GM12891 (cell line): ENCODE measurements at regions not wholly inside any gene's neighbourhood (a gene's known extent, or its start where the extent isn't known, plus 50 kb on each side); places are given as distances from the start of the nearest gene placed in this dataset.

Experiments
- DNase-seq: peaks from one replicate; pipeline ENCODE4 v3.0.0; 2011; ENCODE audit warnings: low spot score; ENCODE audit not compliant: insufficient read length
- FAIRE-seq: peaks from 2 replicates; lab custom pipeline; 2011; peaks lifted over from hg19 to GRCh38; lab: Jason Lieb, UNC
- PAX5 ChIP-seq: IDR thresholded peaks from 2 replicates; pipeline ENCODE4 v1.6.1; 2011; ENCODE audit warnings: low read length, moderate library complexity, mild to moderate bottlenecking; ENCODE audit not compliant: insufficient read depth, severe bottlenecking
- POLR2A ChIP-seq: IDR thresholded peaks from 2 replicates; pipeline ENCODE4 v1.6.1; 2011; ENCODE audit warnings: low read depth, low read length, control low read depth
- POLR2AphosphoS5 ChIP-seq: IDR thresholded peaks from 2 replicates; pipeline ENCODE4 v1.6.1; 2011; ENCODE audit warnings: low read depth, low read length, control low read depth
- POU2F2 ChIP-seq: IDR thresholded peaks from 2 replicates; pipeline ENCODE4 v1.6.1; 2011; ENCODE audit warnings: low read depth, mild to moderate bottlenecking, control low read depth, low read length, moderate library complexity
- SPI1 ChIP-seq: IDR thresholded peaks from 2 replicates; pipeline ENCODE4 v1.6.1; 2011; ENCODE audit warnings: low read depth, low read length, control low read depth
- TAF1 ChIP-seq: IDR thresholded peaks from 2 replicates; pipeline ENCODE4 v1.6.1; 2011; ENCODE audit warnings: low read depth, low read length, control low read depth

GRCh38 chr6:165940366-165940765 is 227.3 kb downstream of the TBXT start:
- TF ChIP-seq PAX5 = no peak
- no peak for TF ChIP-seq SPI1
- TF ChIP-seq POLR2AphosphoS5 = no peak
- TF ChIP-seq TAF1 = no peak
- TF ChIP-seq POLR2A = no peak
- DNase-seq = no peak
- FAIRE-seq = no peak

GRCh38 chr6:165939601-165940290 is 227.9 kb downstream of the TBXT start:
- DNase-seq = no peak
- TF ChIP-seq POU2F2 = no peak
- TF ChIP-seq POLR2AphosphoS5 = no peak
- no peak for TF ChIP-seq SPI1
- no peak for TF ChIP-seq TAF1
- TF ChIP-seq POLR2A = no peak
- TF ChIP-seq PAX5 = no peak
- no peak for FAIRE-seq

GRCh38 chr6:165939047-165939446 is 228.6 kb downstream of the TBXT start:
- FAIRE-seq (no peak), DNase-seq (no peak)
- no peak for TF ChIP-seq POLR2A
- no peak for TF ChIP-seq PAX5

- DNase-seq (no peak), FAIRE-seq (no peak)
- no peak for TF ChIP-seq SPI1
- TF ChIP-seq POU2F2 = no peak
Measured at GRCh38 chr6:165937564-165938358, 229.9 kb downstream of the TBXT start.

GRCh38 chr6:165936660-165937059 is 231.0 kb downstream of the TBXT start:
- no peak for TF ChIP-seq POLR2A
- no peak for TF ChIP-seq POU2F2
- TF ChIP-seq PAX5 = no peak
- TF ChIP-seq POLR2AphosphoS5 = no peak
- no peak for TF ChIP-seq SPI1
- TF ChIP-seq TAF1 = no peak
- FAIRE-seq = no peak

GRCh38 chr6:165936096-165936495 is 231.6 kb downstream of the TBXT start:
- TF ChIP-seq POU2F2 = no peak
- TF ChIP-seq TAF1 = no peak
- TF ChIP-seq POLR2A = no peak
- no peak for TF ChIP-seq SPI1
- TF ChIP-seq POLR2AphosphoS5 = no peak
- no peak for TF ChIP-seq PAX5
- DNase-seq (no peak), FAIRE-seq (no peak)

More at GRCh38 chr6:165936660-165937059, 231.0 kb downstream of the TBXT start:
- DNase-seq = no peak

- TF ChIP-seq SPI1 (no peak), POLR2AphosphoS5 (no peak), TAF1 (no peak), POU2F2 (no peak), POLR2A (no peak), PAX5 (no peak)
- no peak for DNase-seq
- FAIRE-seq = no peak
Measured at GRCh38 chr6:165931675-165932074, 236.0 kb downstream of the TBXT start.

GRCh38 chr6:165930668-165931214 is 236.9 kb downstream of the TBXT start:
- DNase-seq (no peak), FAIRE-seq (no peak)
- TF ChIP-seq PAX5 (no peak), POLR2A (no peak), POU2F2 (no peak), SPI1 (no peak), TAF1 (no peak), POLR2AphosphoS5 (no peak)

GRCh38 chr6:165929607-165930006 is 238.0 kb downstream of the TBXT start:
- FAIRE-seq = no peak
- no peak for TF ChIP-seq TAF1
- TF ChIP-seq SPI1 = no peak
- TF ChIP-seq POLR2AphosphoS5 = no peak
- no peak for TF ChIP-seq POU2F2
- no peak for TF ChIP-seq POLR2A
- TF ChIP-seq PAX5 = no peak
- no peak for DNase-seq

GRCh38 chr6:165926378-165926777 is 241.3 kb downstream of the TBXT start:
- DNase-seq (no peak), FAIRE-seq (no peak)
- TF ChIP-seq PAX5 = no peak
- TF ChIP-seq TAF1 = no peak
- TF ChIP-seq POLR2AphosphoS5 = no peak
- no peak for TF ChIP-seq POLR2A
- TF ChIP-seq POU2F2 = no peak
- TF ChIP-seq SPI1 = no peak
